ENCODE measurements at regions not wholly inside any gene's neighbourhood (a gene's known extent, or its start where the extent isn't known, plus 50 kb on each side); places are given as distances from the start of the nearest gene placed in this dataset.

- no peak for TF ChIP-seq EP300 (IDR thresholded peaks at IDR 0.05)
- no peak for TF ChIP-seq POLR2A (IDR thresholded peaks at IDR 0.05; ENCODE audit: low read depth)
- no peak for TF ChIP-seq POLR2AphosphoS5 (IDR thresholded peaks at IDR 0.05)
- TF ChIP-seq CTCF (IDR thresholded peaks at IDR 0.05) = no peak
- H3K36me3 ChIP-seq = no peaks in the 10 kb centered on the region
- no peaks in the 10 kb centered on the region for H3K9me3 ChIP-seq
- intact Hi-C loops (cut with DNase I) = no loop called here
- no peak overlapping the region for H3K27ac ChIP-seq (replicated peaks in 1 of 4)
- H3K27me3 ChIP-seq = no peaks in the 10 kb centered on the region
- WGBS = 94% methylated on average over 1 of the region's 1 CpG
- peaks cover 5 to 11% (median 9%) of the 10 kb centered on the region in 4 donors for H3K4me1 ChIP-seq
- no peak overlapping the region for H3K4me3 ChIP-seq
- no peak for DNase-seq (ENCODE audit: extremely low spot score)
Observed at GRCh38 chr2:12967804-12968203, 251.1 kb downstream of the TRIB2 start.

GRCh38 chr2:12968399-12968798 is 251.7 kb downstream of the TRIB2 start:
- Histone ChIP-seq H3K27ac (replicated peaks in 1 of 4) (no peak overlapping the region), H3K27me3 (no peaks in the 10 kb centered on the region), H3K36me3 (no peaks in the 10 kb centered on the region), H3K4me3 (no peak overlapping the region), H3K9me3 (no peaks in the 10 kb centered on the region), H3K4me1 (peaks cover 5 to 11% (median 9%) of the 10 kb centered on the region in 4 donors)
- TF ChIP-seq POLR2A (IDR thresholded peaks at IDR 0.05; ENCODE audit: low read depth) (no peak), CTCF (IDR thresholded peaks at IDR 0.05) (no peak), POLR2AphosphoS5 (IDR thresholded peaks at IDR 0.05) (no peak), EP300 (IDR thresholded peaks at IDR 0.05) (no peak)
- DNase-seq (ENCODE audit: extremely low spot score) = no peak
- intact Hi-C loops (cut with DNase I) = no loop called here
- WGBS = 94% methylated on average over 3 of the region's 3 CpGs

- no peak for DNase-seq (ENCODE audit: extremely low spot score)
- no peaks in the 10 kb centered on the region for H3K27me3 ChIP-seq
- H3K36me3 ChIP-seq = no peaks in the 10 kb centered on the region
- intact Hi-C loops (cut with DNase I) = no loop called here
- WGBS = 84% methylated on average over 4 of the region's 4 CpGs
- TF ChIP-seq CTCF (IDR thresholded peaks at IDR 0.05) = no peak
- no peak for TF ChIP-seq POLR2AphosphoS5 (IDR thresholded peaks at IDR 0.05)
- no peak for TF ChIP-seq EP300 (IDR thresholded peaks at IDR 0.05)
- TF ChIP-seq POLR2A (IDR thresholded peaks at IDR 0.05; ENCODE audit: low read depth) = no peak
- H3K27ac ChIP-seq (replicated peaks in 1 of 4) = no peak overlapping the region
- peaks cover 0 to 2% (median 1%) of the 10 kb centered on the region in 4 donors for H3K4me1 ChIP-seq
- no peak overlapping the region for H3K4me3 ChIP-seq
- H3K9me3 ChIP-seq = no peaks in the 10 kb centered on the region
Observed at GRCh38 chr2:12970861-12971260, 254.1 kb downstream of the TRIB2 start.

- no peaks in the 10 kb centered on the region for H3K36me3 ChIP-seq
- WGBS = 87% methylated on average over 4 of the region's 4 CpGs
- intact Hi-C loops (cut with DNase I) = no loop called here
- H3K9me3 ChIP-seq = no peaks in the 10 kb centered on the region
- no peak overlapping the region for H3K27ac ChIP-seq (replicated peaks in 1 of 4)
- no peak overlapping the region for H3K4me3 ChIP-seq
- H3K4me1 ChIP-seq = no peaks in the 10 kb centered on the region
- H3K27me3 ChIP-seq = no peaks in the 10 kb centered on the region
- DNase-seq (ENCODE audit: extremely low spot score) = no peak
- TF ChIP-seq POLR2A (IDR thresholded peaks at IDR 0.05; ENCODE audit: low read depth) (no peak), POLR2AphosphoS5 (IDR thresholded peaks at IDR 0.05) (no peak), CTCF (IDR thresholded peaks at IDR 0.05) (no peak), EP300 (IDR thresholded peaks at IDR 0.05) (no peak)
Observed at GRCh38 chr2:12971581-12972365, 255.0 kb downstream of the TRIB2 start.
